SK-N-SH (cell line): ENCODE measurements at regions not wholly inside any gene's neighbourhood (a gene's known extent, or its start where the extent isn't known, plus 50 kb on each side); places are given as distances from the start of the nearest gene placed in this dataset.

Experiments
- small RNA-seq, 7 experiments: library from RNA; depleted of rRNA; stranded (forward); fragments of <200 nt; gene quantifications; one replicate each; pipeline ENCODE3, GENCODE V24; 2012

Small RNAs in the stretch of these regions (small RNA-seq; reads per million reads assigned to genes)
- 0 to 2.9 (median 0.93) reads per million in 7 experiments for gene RNU6-463P
